ENCODE measurements at regions not wholly inside any gene's neighbourhood (a gene's known extent, or its start where the extent isn't known, plus 50 kb on each side); places are given as distances from the start of the nearest gene placed in this dataset.

GRCh38 chr17:72387487-72387886 is 266.7 kb downstream of the SOX9 start:
- ATAC-seq, result no peak
- no peak overlapping the region for H3K4me3 Mint-ChIP-seq
- H3K27me3 ChIP-seq (ENCODE audit: control insufficient read depth, insufficient read depth, low read length), result no peaks in the 10 kb centered on the region
- no peaks in the 10 kb centered on the region for H3K36me3 Mint-ChIP-seq
- H3K36me3 ChIP-seq (ENCODE audit: control insufficient read depth, insufficient read depth, low read length), result no peaks in the 10 kb centered on the region
- intact Hi-C loops (cut with micrococcal nuclease), result no loop called here
- no peak for TF ChIP-seq CTCF (IDR thresholded peaks at IDR 0.05)
- no peak overlapping the region for H3K27ac Mint-ChIP-seq
- H3K4me1 ChIP-seq (ENCODE audit: control insufficient read depth, insufficient read depth, low read length), result no peaks in the 10 kb centered on the region
- H3K27me3 Mint-ChIP-seq (ENCODE audit: low read depth in 2 of 2), result peaks cover 0 to 6% of the 10 kb centered on the region in 2 donors
- no peaks in the 10 kb centered on the region for H3K4me1 Mint-ChIP-seq
- no peak overlapping the region for H3K4me3 ChIP-seq (ENCODE audit: low read length)
- H3K27ac ChIP-seq (ENCODE audit: low read length), result no peak overlapping the region
- H3K9me3 Mint-ChIP-seq, result no peaks in the 10 kb centered on the region
- no peaks in the 10 kb centered on the region for H3K9me3 ChIP-seq (ENCODE audit: control insufficient read depth, insufficient read depth, low read length)
- WGBS (ENCODE audit: insufficient coverage), result 78% methylated on average over 5 of the region's 7 CpGs
- DNase-seq, result no peak

GRCh38 chr17:72387969-72388368 is 267.1 kb downstream of the SOX9 start:
- TF ChIP-seq CTCF (IDR thresholded peaks at IDR 0.05), result no peak
- no peak overlapping the region for H3K27ac ChIP-seq (ENCODE audit: low read length)
- H3K36me3 Mint-ChIP-seq, result no peaks in the 10 kb centered on the region

GRCh38 chr17:72388765-72389473 is 268.1 kb downstream of the SOX9 start:
- DNase-seq, result no peak
- no peaks in the 10 kb centered on the region for H3K9me3 ChIP-seq (ENCODE audit: control insufficient read depth, insufficient read depth, low read length)
- Mint-ChIP-seq H3K4me1 (no peaks in the 10 kb centered on the region), H3K27me3 (ENCODE audit: low read depth in 2 of 2) (peaks cover 0 to 6% of the 10 kb centered on the region in 2 donors), H3K4me3 (no peak overlapping the region), H3K27ac (no peak overlapping the region), H3K36me3 (no peaks in the 10 kb centered on the region), H3K9me3 (no peaks in the 10 kb centered on the region)
- no peak overlapping the region for H3K4me3 ChIP-seq (ENCODE audit: low read length)
- WGBS (ENCODE audit: insufficient coverage), result 82% methylated on average over 9 of the region's 10 CpGs
- intact Hi-C loops (cut with micrococcal nuclease), result no loop called here
- ATAC-seq, result no peak
- no peaks in the 10 kb centered on the region for H3K4me1 ChIP-seq (ENCODE audit: control insufficient read depth, insufficient read depth, low read length)
- no peak for TF ChIP-seq CTCF (IDR thresholded peaks at IDR 0.05)
- no peak overlapping the region for H3K27ac ChIP-seq (ENCODE audit: low read length)
- no peaks in the 10 kb centered on the region for H3K36me3 ChIP-seq (ENCODE audit: control insufficient read depth, insufficient read depth, low read length)
- no peaks in the 10 kb centered on the region for H3K27me3 ChIP-seq (ENCODE audit: control insufficient read depth, insufficient read depth, low read length)

More at GRCh38 chr17:72387969-72388368, 267.1 kb downstream of the SOX9 start:
- no peak overlapping the region for H3K4me3 ChIP-seq (ENCODE audit: low read length)
- H3K9me3 ChIP-seq (ENCODE audit: control insufficient read depth, insufficient read depth, low read length), result no peaks in the 10 kb centered on the region
- H3K4me1 ChIP-seq (ENCODE audit: control insufficient read depth, insufficient read depth, low read length), result no peaks in the 10 kb centered on the region
- no peak for ATAC-seq
- WGBS (ENCODE audit: insufficient coverage), result no CpG with 5 or more reads among the region's 3 CpGs
- DNase-seq, result no peak
- no peaks in the 10 kb centered on the region for H3K36me3 ChIP-seq (ENCODE audit: control insufficient read depth, insufficient read depth, low read length)
- Mint-ChIP-seq H3K4me1 (no peaks in the 10 kb centered on the region), H3K27me3 (ENCODE audit: low read depth in 2 of 2) (peaks cover 0 to 6% of the 10 kb centered on the region in 2 donors), H3K27ac (no peak overlapping the region), H3K9me3 (no peaks in the 10 kb centered on the region), H3K4me3 (no peak overlapping the region)
- no peaks in the 10 kb centered on the region for H3K27me3 ChIP-seq (ENCODE audit: control insufficient read depth, insufficient read depth, low read length)
- intact Hi-C loops (cut with micrococcal nuclease), result no loop called here

Measured in natural killer cell (primary cell).